NCI-H510A treated with DMSO at 0.1 percent for 48 hours (cell line): ENCODE measurements at regions not wholly inside any gene's neighbourhood (a gene's known extent, or its start where the extent isn't known, plus 50 kb on each side); places are given as distances from the start of the nearest gene placed in this dataset.

ENCODE experiments used
- DNase-seq: peaks from one replicate; lab custom pipeline; 2025; lab: John Stamatoyannopoulos, UW

- DNase-seq: no peak
These were observed 442.6 kb upstream of the IGFBP3 start for GRCh38 chr7:46363688-46364087.

- DNase-seq: no peak
These were observed 439.7 kb upstream of the IGFBP3 start for GRCh38 chr7:46360811-46361210.

DNA sequence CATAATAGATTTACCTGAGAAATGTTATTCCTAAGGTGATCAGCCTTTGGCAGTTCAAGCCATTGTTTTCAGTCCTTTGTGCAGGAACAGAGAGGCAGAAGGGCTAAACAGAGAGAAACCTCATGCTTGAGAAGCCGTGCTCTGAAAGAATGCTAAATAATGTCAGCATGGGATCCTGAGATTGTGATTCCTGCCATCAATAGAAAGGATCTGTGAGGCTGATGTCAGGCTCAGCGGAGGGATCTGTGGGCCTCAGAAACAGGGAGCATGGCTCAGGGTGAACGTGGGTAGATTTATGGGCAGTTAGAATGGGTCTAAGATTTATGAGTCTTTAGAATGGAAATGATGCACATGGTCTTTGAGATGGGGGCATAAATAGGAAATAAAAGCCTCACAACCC lies 439.2 kb upstream of the IGFBP3 start:
- DNase-seq: no peak

DNA sequence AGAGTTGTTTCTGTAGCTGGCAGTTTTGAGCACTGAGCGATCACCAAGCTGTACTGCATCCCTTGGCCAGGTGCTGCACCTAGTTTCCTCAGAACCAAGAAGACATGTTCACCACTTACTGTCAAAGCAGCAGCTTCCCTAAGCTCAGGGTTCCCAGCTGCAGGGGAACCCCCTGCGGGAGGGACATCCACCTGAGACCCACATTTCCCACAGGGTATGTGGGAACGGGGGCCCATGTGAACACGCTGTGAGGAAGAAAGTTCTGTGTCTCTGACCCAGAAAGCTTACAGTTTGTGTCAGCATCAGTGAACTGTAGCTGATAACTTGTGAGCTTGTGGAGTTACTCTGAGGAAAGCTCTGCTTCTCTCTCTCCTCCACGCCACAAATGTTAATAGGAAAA lies 436.8 kb upstream of the IGFBP3 start:
- DNase-seq: no peak

DNA sequence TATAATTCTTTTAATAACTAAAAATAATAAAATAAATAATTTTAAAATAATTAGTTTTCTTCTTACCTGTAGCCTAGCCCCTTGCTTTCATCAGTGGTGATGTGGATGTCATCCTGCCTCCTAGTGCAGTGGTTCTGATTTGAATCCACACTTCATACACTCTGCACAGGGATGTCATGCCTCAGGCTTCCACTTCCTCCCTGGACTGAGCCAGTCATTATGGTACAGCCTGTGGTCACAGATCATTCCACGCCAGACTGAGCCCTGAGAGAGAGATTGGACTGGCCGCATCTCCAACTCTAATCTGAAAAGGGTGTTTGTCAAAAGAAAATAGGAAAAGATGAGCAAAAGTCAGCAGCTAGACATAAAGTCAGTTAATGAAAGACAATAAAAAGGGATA lies 436.2 kb upstream of the IGFBP3 start:
- no peak for DNase-seq

DNA sequence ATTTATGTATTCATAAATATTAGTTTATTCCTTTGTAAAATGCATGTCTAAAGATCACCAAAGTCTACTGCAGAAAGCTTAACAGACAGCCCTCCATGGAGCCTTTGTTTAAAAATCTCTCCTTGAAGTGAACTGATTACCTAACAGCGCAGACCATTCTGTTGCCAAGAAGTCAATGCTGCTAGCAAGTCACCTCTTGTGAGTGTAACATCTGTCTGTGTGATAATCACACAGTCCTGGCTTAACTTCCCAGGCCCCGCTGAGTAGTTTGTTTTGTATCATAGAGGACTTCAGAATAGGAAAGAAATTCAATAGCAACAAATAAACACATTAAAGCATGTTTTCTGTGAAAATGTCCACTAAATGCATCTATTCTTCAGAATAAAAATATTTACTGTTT lies 435.3 kb upstream of the IGFBP3 start:
- DNase-seq: no peak

- DNase-seq: no peak
These were observed 434.3 kb upstream of the IGFBP3 start for GRCh38 chr7:46355331-46355730.

GRCh38 chr7:46352004-46352954 lies 431.2 kb upstream of the IGFBP3 start:
- no peak for DNase-seq

DNA sequence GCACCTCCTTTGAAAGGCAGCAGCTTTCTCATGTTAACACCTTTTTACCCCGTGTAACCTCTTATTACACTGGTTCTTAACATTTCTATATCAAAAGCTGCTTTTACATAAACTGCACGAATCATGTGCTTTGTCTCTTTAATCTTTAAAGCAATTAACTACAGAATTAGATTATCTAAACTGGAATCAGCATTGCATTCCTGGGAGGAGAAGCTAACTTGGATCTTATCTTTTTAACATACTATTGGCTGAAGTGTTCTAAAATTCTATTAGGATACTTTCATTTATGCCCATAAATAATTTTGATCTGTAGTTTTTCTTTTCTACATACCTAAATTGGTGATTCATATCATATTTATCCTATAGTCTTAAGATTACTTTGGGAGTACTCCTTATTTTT lies 428.4 kb upstream of the IGFBP3 start:
- DNase-seq: no peak

DNA sequence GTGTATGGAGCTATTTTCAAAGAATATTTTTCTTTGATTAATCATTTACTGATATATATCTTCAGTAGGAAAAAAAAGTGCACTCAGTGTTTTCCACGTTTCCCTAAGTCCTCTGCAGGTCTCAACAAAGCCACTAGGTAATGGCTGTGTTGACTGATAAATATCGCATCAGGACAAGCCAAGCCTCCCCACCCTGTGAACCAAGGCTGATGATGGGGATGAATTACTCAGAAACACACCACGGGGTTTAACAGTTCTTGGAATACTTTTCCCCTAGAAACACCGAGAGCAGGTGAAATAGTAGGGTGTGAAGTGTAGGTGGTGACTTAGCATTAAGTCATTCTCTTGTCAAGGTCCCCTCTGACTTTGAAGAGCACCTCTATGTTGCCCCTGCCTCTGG lies 423.5 kb upstream of the IGFBP3 start:
- DNase-seq: no peak

DNA sequence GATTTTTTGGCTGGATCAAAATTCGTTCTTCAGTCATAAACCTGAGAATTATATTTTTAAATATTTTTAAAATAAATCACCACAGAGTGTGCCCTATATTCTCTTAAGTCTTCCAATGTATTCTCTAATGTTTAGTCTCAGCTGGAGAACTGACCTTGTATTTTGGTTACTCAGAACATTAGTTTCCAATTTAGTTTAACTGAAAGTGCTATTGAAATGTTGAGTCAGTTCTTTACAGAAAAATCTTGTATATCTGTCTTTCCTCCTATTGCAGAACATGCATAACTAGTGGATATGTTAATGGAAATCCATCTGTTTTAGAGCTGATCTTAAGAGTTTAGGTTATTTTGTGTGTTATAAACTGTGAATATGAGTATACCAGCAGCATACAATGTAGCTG lies 422.7 kb upstream of the IGFBP3 start:
- DNase-seq: no peak

DNA sequence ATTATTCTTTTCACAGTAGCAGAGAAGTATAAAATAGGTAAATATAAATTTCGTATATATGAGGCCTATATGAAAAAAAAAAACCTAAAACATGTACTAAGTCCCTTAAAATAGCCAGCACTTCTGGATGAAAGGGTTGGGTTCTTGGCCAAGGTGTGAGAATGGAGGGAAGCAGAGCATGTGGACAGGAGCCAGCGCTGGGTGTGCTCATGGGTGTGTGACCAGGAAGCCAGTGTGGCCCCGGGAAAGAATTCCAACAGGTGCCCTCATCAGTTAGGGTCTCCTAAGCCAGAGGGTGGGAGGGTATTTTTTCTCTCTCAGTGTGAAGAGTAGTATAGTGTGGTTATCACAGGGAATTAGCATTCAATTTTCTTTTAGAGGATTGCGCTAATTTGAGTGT lies 401.9 kb upstream of the IGFBP3 start:
- DNase-seq: no peak

DNA sequence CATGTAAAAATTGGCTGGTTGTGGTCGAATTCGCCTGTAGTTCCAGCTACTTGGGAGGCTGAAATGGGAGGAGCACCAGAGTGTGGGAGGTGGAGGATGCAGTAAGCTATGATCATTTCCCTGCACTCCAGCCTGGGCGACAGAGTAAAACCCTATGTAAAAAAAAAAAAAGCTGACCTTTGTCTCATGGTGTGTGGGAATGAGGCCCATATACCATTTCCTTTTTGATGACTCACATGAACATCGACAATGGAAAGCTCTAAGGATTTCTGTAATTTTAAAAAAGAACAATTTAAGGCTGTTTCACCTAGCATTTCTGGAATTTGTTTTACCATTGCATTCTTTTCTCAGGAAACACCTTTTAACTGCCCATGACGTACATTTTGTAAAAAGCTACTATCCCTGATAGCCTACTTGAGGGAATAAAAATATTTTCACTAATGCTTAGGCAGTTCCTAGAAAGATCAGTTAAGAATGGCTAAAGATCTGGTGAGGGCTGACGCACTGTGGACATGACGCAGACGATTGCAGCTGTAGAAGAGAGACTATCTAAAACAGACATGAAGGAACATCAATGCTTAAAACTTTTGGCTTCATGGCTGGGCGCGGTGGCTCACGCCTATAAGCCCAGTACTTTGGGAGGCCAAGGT lies 400.6 kb upstream of the IGFBP3 start:
- no peak for DNase-seq

DNA sequence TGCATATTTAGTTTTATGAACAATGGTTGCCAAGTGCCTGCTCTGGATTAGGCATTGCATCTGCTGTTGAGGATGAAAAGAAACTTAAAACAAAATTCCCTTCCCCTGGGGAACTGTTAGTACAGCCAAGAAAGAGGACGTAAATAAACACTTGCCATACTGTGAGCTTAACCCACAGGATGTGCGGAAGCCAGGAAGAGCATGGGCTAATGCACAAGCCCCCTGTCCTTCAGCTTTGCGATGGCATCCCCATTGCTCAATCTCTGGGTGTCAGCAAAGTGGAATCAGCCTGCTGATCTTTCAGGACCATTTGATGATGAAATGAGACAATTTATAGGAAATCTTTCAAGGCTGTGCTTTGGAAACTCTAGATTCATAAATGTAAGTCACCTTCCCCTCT lies 399.9 kb upstream of the IGFBP3 start:
- no peak for DNase-seq

DNA sequence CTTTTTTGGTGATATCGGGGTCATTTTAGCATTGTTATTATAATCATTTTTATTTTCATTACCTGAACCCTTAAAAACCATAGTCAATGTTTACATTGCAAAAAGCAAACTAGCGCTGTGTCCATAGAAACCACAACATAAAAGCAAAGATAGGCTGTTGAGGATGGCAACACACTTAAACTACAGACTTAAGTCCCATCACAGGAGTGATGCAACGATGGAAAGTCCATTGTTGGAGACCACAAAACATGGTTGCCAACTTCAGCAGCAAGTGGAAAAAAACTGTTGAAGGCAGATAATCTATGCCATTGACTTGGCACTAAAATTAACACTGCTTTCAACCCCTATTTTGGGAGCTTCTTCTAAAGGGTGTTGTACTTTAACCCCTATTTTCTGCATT lies 398.8 kb upstream of the IGFBP3 start:
- DNase-seq: no peak

DNA sequence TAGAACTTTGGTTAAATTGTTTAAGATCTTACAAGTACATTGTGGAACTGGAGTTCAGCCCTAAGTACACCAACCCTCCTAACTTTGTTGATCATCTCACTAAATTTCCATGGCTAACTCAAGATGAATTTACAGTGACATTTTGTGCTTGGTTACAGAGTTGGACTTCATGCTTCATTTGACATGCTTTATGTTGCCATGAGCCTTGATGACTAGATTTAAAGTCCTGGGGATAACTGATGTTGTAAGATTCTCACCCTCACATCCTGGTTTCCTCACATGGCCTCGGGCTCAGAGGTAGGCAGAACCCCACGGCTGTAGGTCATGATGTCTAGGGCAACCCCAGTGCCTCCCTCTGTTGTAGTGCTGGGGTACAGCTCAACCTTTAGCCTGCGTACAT lies 397.2 kb upstream of the IGFBP3 start:
- no peak for DNase-seq

- DNase-seq: no peak
These were observed 396.2 kb upstream of the IGFBP3 start for GRCh38 chr7:46317256-46317655.

GRCh38 chr7:46315891-46316290 lies 394.8 kb upstream of the IGFBP3 start:
- DNase-seq: no peak

DNA sequence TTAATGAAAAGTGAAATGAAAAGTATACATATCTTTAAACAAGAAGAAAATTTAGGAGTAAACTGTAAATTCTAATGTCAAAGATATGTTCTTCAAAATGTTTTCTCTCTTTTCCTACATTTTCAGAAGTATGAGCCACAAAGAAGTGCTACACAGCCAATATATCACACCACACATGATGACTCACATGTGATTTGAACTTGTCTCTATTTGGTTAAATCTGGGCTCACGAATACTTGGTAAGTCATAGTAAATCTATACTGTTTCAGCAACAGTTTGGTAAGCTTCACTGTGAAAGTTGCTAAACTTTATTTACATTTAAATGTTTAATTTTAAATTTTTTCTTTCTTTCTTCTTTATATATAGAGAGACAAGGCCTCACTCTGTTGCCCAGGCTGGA lies 380.6 kb upstream of the IGFBP3 start:
- no peak for DNase-seq

GRCh38 chr7:46297515-46297914 lies 376.4 kb upstream of the IGFBP3 start:
- DNase-seq: no peak

- no peak for DNase-seq
These were observed 375.5 kb upstream of the IGFBP3 start for GRCh38 chr7:46296526-46296925.

GRCh38 chr7:46294381-46294780 lies 373.3 kb upstream of the IGFBP3 start:
- DNase-seq: no peak

- DNase-seq: no peak
These were observed 371.7 kb upstream of the IGFBP3 start for GRCh38 chr7:46292741-46293140.
